Endodermal cell (in vitro differentiated cells): ENCODE measurements at regions not wholly inside any gene's neighbourhood (a gene's known extent, or its start where the extent isn't known, plus 50 kb on each side); places are given as distances from the start of the nearest gene placed in this dataset.

Experiments
- DNase-seq: peaks from one replicate; pipeline ENCODE4 v3.0.0-alpha.2; 2017
- H3K27ac ChIP-seq: 2 replicates; pipeline ENCODE4 v1.5.1; 2013; ENCODE audit warnings: mild to moderate bottlenecking, low read depth, low read length, moderate library complexity
- H3K27me3 ChIP-seq: 2 replicates; pipeline ENCODE4 v1.6.1; 2013; ENCODE audit warnings: mild to moderate bottlenecking, low read length, moderate library complexity; ENCODE audit not compliant: insufficient read depth, control insufficient read depth, poor library complexity, severe bottlenecking
- H3K36me3 ChIP-seq: 2 replicates; pipeline ENCODE4 v1.7.0; 2013; ENCODE audit warnings: mild to moderate bottlenecking, low read length, moderate library complexity; ENCODE audit not compliant: control insufficient read depth, insufficient read depth
- H3K4me1 ChIP-seq: one replicate; pipeline ENCODE4 v1.7.0; 2013; ENCODE audit warnings: low read length; ENCODE audit not compliant: control insufficient read depth, insufficient read depth
- H3K4me3 ChIP-seq: 2 replicates; pipeline ENCODE4 v1.5.1; 2013; ENCODE audit warnings: mild to moderate bottlenecking, low read length, moderate library complexity
- H3K9ac ChIP-seq: 2 replicates; pipeline ENCODE4 v1.6.1; 2013; ENCODE audit warnings: mild to moderate bottlenecking, low read length, moderate library complexity; ENCODE audit not compliant: poor library complexity, severe bottlenecking; ENCODE audit errors: extremely low read depth
- H3K9me3 ChIP-seq: 2 replicates; pipeline ENCODE4 v1.6.1; 2013; ENCODE audit warnings: mild to moderate bottlenecking, low read length, moderate library complexity; ENCODE audit not compliant: control insufficient read depth
- H3K27ac Mint-ChIP-seq: 2 replicates; pipeline ENCODE4 v1.8.0; 2020; ENCODE audit warnings: mixed read lengths
- H3K27me3 Mint-ChIP-seq: 2 replicates; pipeline ENCODE4 v1.8.0; 2021; ENCODE audit warnings: mild to moderate bottlenecking, mixed read lengths; ENCODE audit not compliant: insufficient read depth
- H3K36me3 Mint-ChIP-seq: 2 replicates; pipeline ENCODE4 v1.8.0; 2020; ENCODE audit warnings: low read depth, mixed read lengths
- H3K4me1 Mint-ChIP-seq: 2 replicates; pipeline ENCODE4 v1.8.0; 2020; ENCODE audit warnings: mixed read lengths
- H3K4me3 Mint-ChIP-seq: 2 replicates; pipeline ENCODE4 v1.8.0; 2020; ENCODE audit warnings: mild to moderate bottlenecking, moderate library complexity, mixed read lengths
- H3K9me3 Mint-ChIP-seq: 2 replicates; pipeline ENCODE4 v1.8.0; 2020; ENCODE audit warnings: mild to moderate bottlenecking, mixed read lengths
- CTCF ChIP-seq: fragments of 200-600 bp; sonication (generic); conservative IDR thresholded peaks from 2 replicates; pipeline ENCODE4 v1.5.0; 2021; ENCODE audit warnings: antibody characterized with exemption, mild to moderate bottlenecking
- WGBS, 2 experiments: methylation state at CpG; one replicate each; pipeline versions ENCODE4 v1.1.5 to v1.1.7; 2013; ENCODE audit warnings: missing lambda C conversion rate in 2 of 2, mixed read lengths in 1 of 2; ENCODE audit not compliant: insufficient coverage in 1 of 2, insufficient read length in 1 of 2; 5-methylcytosine and 5-hydroxymethylcytosine counted together

DNA sequence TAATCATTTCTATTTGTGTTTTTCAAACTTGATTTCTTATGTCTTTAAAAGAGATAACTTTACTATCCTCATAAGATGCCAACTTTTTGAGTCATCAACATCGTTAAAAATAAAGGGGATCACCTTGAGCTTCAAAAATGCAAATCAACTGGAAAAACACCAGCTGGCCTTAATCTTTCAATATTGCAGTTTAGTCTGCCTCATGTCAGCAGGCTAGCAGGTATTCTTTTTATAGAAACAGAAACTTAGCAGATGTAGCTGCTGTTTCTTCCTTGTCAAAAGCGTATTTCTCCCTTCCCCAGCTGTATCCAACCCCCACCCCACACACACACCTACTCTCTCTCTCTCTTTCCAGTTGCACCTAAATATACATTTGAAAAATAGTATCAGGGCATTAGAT lies 154.1 kb upstream of the ZNF804A start:
- Histone ChIP-seq H3K27ac (no peak overlapping the region), H3K9me3 (no peaks in the 10 kb centered on the region), H3K9ac (no peak overlapping the region), H3K4me1 (no peaks in the 10 kb centered on the region), H3K27me3 (no peaks in the 10 kb centered on the region), H3K4me3 (no peak overlapping the region), H3K36me3 (no peaks in the 10 kb centered on the region)
- Mint-ChIP-seq H3K36me3 (no peaks in the 10 kb centered on the region), H3K9me3 (no peaks in the 10 kb centered on the region), H3K4me3 (no peak overlapping the region), H3K27ac (no peak overlapping the region), H3K27me3 (no peaks in the 10 kb centered on the region), H3K4me1 (no peaks in the 10 kb centered on the region)
- 83 to 85% methylated on average over 1 to 2 of the region's 2 CpGs for WGBS, 2 experiments
- DNase-seq, result no peak
- no peak for TF ChIP-seq CTCF

- Histone ChIP-seq H3K9ac (no peak overlapping the region), H3K36me3 (no peaks in the 10 kb centered on the region), H3K4me3 (no peak overlapping the region), H3K4me1 (no peaks in the 10 kb centered on the region), H3K27ac (no peak overlapping the region), H3K9me3 (no peaks in the 10 kb centered on the region), H3K27me3 (no peaks in the 10 kb centered on the region)
- H3K27ac Mint-ChIP-seq, result no peak overlapping the region
- no peak overlapping the region for H3K4me3 Mint-ChIP-seq
- no peak for TF ChIP-seq CTCF
- 93 to 100% methylated on average over 2 to 4 of the region's 4 CpGs for WGBS, 2 experiments
- no peak for DNase-seq
- no peaks in the 10 kb centered on the region for H3K4me1 Mint-ChIP-seq
- H3K9me3 Mint-ChIP-seq, result no peaks in the 10 kb centered on the region
- no peaks in the 10 kb centered on the region for H3K36me3 Mint-ChIP-seq
- no peaks in the 10 kb centered on the region for H3K27me3 Mint-ChIP-seq
These were observed 153.6 kb upstream of the ZNF804A start for GRCh38 chr2:184444623-184445223.

DNA sequence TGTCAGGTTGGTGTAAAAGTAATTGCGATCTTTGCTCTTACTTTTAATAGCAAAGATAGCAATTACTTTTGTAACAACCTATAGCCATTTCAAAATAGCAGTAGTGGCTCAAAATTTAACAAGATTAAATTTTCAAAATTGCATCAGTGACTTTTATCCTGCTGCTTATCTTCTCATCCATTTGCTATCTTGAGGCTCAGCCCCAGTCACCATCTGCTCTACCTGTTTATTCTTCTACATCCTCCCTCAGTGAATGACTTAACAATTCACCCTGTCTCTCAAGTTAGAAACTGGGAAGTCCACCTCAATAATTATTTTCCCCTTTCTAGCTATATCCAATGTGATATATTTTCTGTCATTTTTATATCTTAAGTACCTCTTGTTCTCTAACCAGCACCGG lies 148.6 kb upstream of the ZNF804A start:
- H3K4me1 ChIP-seq, result no peaks in the 10 kb centered on the region
- peaks cover 2% of the 10 kb centered on the region for H3K4me1 Mint-ChIP-seq
- no peak overlapping the region for H3K27ac ChIP-seq
- H3K9me3 ChIP-seq, result no peaks in the 10 kb centered on the region
- TF ChIP-seq CTCF, result no peak
- H3K36me3 Mint-ChIP-seq, result no peaks in the 10 kb centered on the region
- H3K4me3 Mint-ChIP-seq, result no peak overlapping the region
- H3K9ac ChIP-seq, result no peak overlapping the region
- no peaks in the 10 kb centered on the region for H3K36me3 ChIP-seq
- DNase-seq, result no peak
- no peaks in the 10 kb centered on the region for H3K9me3 Mint-ChIP-seq
- H3K27ac Mint-ChIP-seq, result no peak overlapping the region
- H3K4me3 ChIP-seq, result no peak overlapping the region
- H3K27me3 Mint-ChIP-seq, result no peaks in the 10 kb centered on the region
- no peaks in the 10 kb centered on the region for H3K27me3 ChIP-seq
- 93 to 94% methylated on average over 2 of the region's 2 CpGs for WGBS, 2 experiments
